Ascending aorta (tissue), 2 donors: ENCODE measurements at regions not wholly inside any gene's neighbourhood (a gene's known extent, or its start where the extent isn't known, plus 50 kb on each side); places are given as distances from the start of the nearest gene placed in this dataset.

Source experiments
- DNase-seq, 2 donors: peaks; one replicate each; pipeline ENCODE4 v3.0.0-alpha.2; 2019; ENCODE audit warnings: low spot score in 2 of 2
- H3K27ac ChIP-seq, 2 donors: fragments of 200-600 bp; sonication (generic); one replicate each; pipeline ENCODE4 v1.5.1; 2016 to 2017; ENCODE audit warnings: mild to moderate bottlenecking in 1 of 2
- H3K27me3 ChIP-seq: fragments of 200-600 bp; sonication (generic); one replicate; pipeline ENCODE4 v1.5.1; 2017
- H3K36me3 ChIP-seq, 2 donors: fragments of 200-600 bp; sonication (generic); one replicate each; pipeline ENCODE4 v1.5.1; 2016
- H3K4me1 ChIP-seq, 2 donors: fragments of 200-600 bp; sonication (generic); one replicate each; pipeline ENCODE4 v1.5.1; 2016 to 2017; ENCODE audit warnings: mild to moderate bottlenecking in 1 of 2
- H3K4me3 ChIP-seq, 2 donors: fragments of 200-600 bp; sonication (generic); one replicate each; pipeline ENCODE4 v1.5.1; 2016 to 2017; ENCODE audit warnings: mild to moderate bottlenecking in 1 of 2
- H3K9me3 ChIP-seq, 2 donors: fragments of 200-600 bp; sonication (generic); one replicate each; pipeline ENCODE4 v1.5.1; 2016
- intact Hi-C: fragments of 100-400 bp; cut with DNase I; formaldehyde crosslinking; loops from one replicate; pipeline ENCODE4 v1.15.1; 2023
- TF ChIP-seq, protein P1 (sequence below), 3 experiments: fragments of 200-600 bp in 2 of 3; fragments of 450-650 bp in 1 of 3; sonication (generic) in 2 of 3; IDR thresholded peaks; one replicate each; pipeline ENCODE4 v1.5.1; 2016 to 2019; ENCODE audit warnings: antibody characterized with exemption in 3 of 3, mild to moderate bottlenecking in 1 of 3, moderate library complexity in 1 of 3

GRCh38 chr21:36584980-36585940 is 105.3 kb upstream of the CLDN14 start:
- Histone ChIP-seq H3K27ac (no peak overlapping the region), H3K4me1 (no peaks in the 10 kb centered on the region), H3K4me3 (no peak overlapping the region), H3K9me3 (no peaks in the 10 kb centered on the region), H3K27me3 (no peaks in the 10 kb centered on the region), H3K36me3 (no peaks in the 10 kb centered on the region)
- intact Hi-C loops, result no loop called here
- DNase-seq, result no peak
- TF ChIP-seq, protein P1, sequence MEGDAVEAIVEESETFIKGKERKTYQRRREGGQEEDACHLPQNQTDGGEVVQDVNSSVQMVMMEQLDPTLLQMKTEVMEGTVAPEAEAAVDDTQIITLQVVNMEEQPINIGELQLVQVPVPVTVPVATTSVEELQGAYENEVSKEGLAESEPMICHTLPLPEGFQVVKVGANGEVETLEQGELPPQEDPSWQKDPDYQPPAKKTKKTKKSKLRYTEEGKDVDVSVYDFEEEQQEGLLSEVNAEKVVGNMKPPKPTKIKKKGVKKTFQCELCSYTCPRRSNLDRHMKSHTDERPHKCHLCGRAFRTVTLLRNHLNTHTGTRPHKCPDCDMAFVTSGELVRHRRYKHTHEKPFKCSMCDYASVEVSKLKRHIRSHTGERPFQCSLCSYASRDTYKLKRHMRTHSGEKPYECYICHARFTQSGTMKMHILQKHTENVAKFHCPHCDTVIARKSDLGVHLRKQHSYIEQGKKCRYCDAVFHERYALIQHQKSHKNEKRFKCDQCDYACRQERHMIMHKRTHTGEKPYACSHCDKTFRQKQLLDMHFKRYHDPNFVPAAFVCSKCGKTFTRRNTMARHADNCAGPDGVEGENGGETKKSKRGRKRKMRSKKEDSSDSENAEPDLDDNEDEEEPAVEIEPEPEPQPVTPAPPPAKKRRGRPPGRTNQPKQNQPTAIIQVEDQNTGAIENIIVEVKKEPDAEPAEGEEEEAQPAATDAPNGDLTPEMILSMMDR (IDR thresholded peaks at IDR 0.05), result no peak

- H3K4me3 ChIP-seq, result no peak overlapping the region
- intact Hi-C loops, result no loop called here
- no peak for DNase-seq
- H3K9me3 ChIP-seq, result no peaks in the 10 kb centered on the region
- H3K4me1 ChIP-seq, result no peaks in the 10 kb centered on the region
- no peaks in the 10 kb centered on the region for H3K27me3 ChIP-seq
- TF ChIP-seq, protein P1 (IDR thresholded peaks at IDR 0.05), result no peak
- no peaks in the 10 kb centered on the region for H3K36me3 ChIP-seq
- no peak overlapping the region for H3K27ac ChIP-seq
Measured at GRCh38 chr21:36587388-36587787, 107.5 kb upstream of the CLDN14 start.

- no peak for DNase-seq
- no peak overlapping the region for H3K27ac ChIP-seq
- TF ChIP-seq, protein P1 (IDR thresholded peaks at IDR 0.05), result peak in 2 of 3 experiments; percentile 10 to 51
- no peaks in the 10 kb centered on the region for H3K9me3 ChIP-seq
- intact Hi-C loops, result no loop called here
- no peaks in the 10 kb centered on the region for H3K27me3 ChIP-seq
- no peaks in the 10 kb centered on the region for H3K36me3 ChIP-seq
- no peak overlapping the region for H3K4me3 ChIP-seq
- H3K4me1 ChIP-seq, result no peaks in the 10 kb centered on the region
Measured at GRCh38 chr21:36589352-36589971, 109.5 kb upstream of the SIM2 start.

DNA sequence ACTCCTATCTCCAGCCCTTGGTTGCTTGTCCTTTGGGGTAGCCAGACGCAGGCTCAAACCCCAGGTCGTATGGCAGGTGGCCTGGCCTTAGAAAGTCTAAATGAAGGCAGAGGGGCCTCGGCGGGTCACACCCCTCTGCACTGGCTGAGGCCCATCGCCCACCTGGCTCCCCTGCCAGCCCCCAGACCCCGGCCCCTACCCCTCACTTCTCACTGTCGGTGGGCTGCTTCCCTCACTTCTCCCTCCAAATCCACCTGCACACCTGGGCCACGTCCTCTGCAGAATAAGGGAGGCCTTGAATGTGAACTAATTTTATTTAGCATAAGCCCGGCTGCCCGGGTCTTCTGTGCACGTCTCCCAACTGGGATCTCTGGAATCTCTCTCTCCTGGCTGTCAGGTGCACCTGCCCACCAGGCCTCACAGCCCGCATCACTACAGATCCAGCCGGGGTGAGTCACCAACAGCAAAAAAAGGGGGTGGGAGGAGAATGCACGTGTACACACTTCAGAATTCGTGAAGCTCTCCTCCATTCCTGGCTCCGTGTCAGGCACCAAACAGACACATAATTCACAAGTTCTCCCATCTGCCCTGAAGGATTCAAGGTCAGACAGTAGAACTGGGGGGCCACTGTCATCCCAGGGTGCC is 107.5 kb upstream of the SIM2 start:
- no peaks in the 10 kb centered on the region for H3K27me3 ChIP-seq
- TF ChIP-seq, protein P1 (IDR thresholded peaks at IDR 0.05), result no peak
- intact Hi-C loops, result no loop called here
- DNase-seq, result no peak
- H3K4me3 ChIP-seq, result no peak overlapping the region
- H3K4me1 ChIP-seq, result no peaks in the 10 kb centered on the region
- H3K36me3 ChIP-seq, result no peaks in the 10 kb centered on the region
- H3K9me3 ChIP-seq, result no peaks in the 10 kb centered on the region
- no peak overlapping the region for H3K27ac ChIP-seq

GRCh38 chr21:36596174-36596573 is 102.7 kb upstream of the SIM2 start:
- TF ChIP-seq, protein P1 (IDR thresholded peaks at IDR 0.05), result no peak
- Histone ChIP-seq H3K27me3 (no peaks in the 10 kb centered on the region), H3K27ac (no peak overlapping the region), H3K36me3 (no peaks in the 10 kb centered on the region), H3K4me1 (no peaks in the 10 kb centered on the region), H3K9me3 (no peaks in the 10 kb centered on the region), H3K4me3 (no peak overlapping the region)
- intact Hi-C loops, result no loop called here
- no peak for DNase-seq
